ENCODE measurements at regions not wholly inside any gene's neighbourhood (a gene's known extent, or its start where the extent isn't known, plus 50 kb on each side); places are given as distances from the start of the nearest gene placed in this dataset.
"Not testable (repeated sequence)": the region's sequence is repeated elsewhere in the genome, so short reads cannot be mapped to it uniquely, and the experiment has no call there.

- DNase-seq: no peak
Observed at GRCh38 chr2:193894081-193894480, 1699.3 kb upstream of the TMEFF2 start.

GRCh38 chr2:193891023-193891422, 1696.3 kb upstream of the TMEFF2 start:
- no peak for DNase-seq

- DNase-seq: no peak
Observed at GRCh38 chr2:193885419-193885818, 1690.7 kb upstream of the TMEFF2 start.

- no peak for DNase-seq
Observed at GRCh38 chr2:193883820-193884219, 1689.1 kb upstream of the TMEFF2 start.

- DNase-seq: no peak
Observed at GRCh38 chr2:193876980-193877379, 1682.2 kb upstream of the TMEFF2 start.

- DNase-seq: no peak
Observed at GRCh38 chr2:193869564-193869963, 1674.8 kb upstream of the TMEFF2 start.

GRCh38 chr2:193868833-193869232, 1674.1 kb upstream of the TMEFF2 start:
- DNase-seq: no peak

GRCh38 chr2:193868132-193868531, 1673.4 kb upstream of the TMEFF2 start:
- DNase-seq: no peak

GRCh38 chr2:193867454-193867853, 1672.7 kb upstream of the TMEFF2 start:
- no peak for DNase-seq

GRCh38 chr2:193861557-193861956, 1666.8 kb upstream of the TMEFF2 start:
- no peak for DNase-seq

- no peak for DNase-seq
Observed at GRCh38 chr2:193847991-193848390, 1653.3 kb upstream of the TMEFF2 start.

- no peak for DNase-seq
Observed at GRCh38 chr2:193847130-193847529, 1652.4 kb upstream of the TMEFF2 start.

- DNase-seq: no peak
Observed at GRCh38 chr2:193845604-193846003, 1650.9 kb upstream of the TMEFF2 start.

- no peak for DNase-seq
Observed at GRCh38 chr2:193843675-193844074, 1648.9 kb upstream of the TMEFF2 start.

- no peak for DNase-seq
Observed at GRCh38 chr2:193841384-193842150, 1646.8 kb upstream of the TMEFF2 start.

- no peak for DNase-seq
Observed at GRCh38 chr2:193837111-193837738, 1642.5 kb upstream of the TMEFF2 start.

- DNase-seq: not testable (repeated sequence)
Observed at GRCh38 chr2:193836424-193837006, 1641.8 kb upstream of the TMEFF2 start.

GRCh38 chr2:193833895-193834294, 1639.2 kb upstream of the TMEFF2 start:
- not testable (repeated sequence) for DNase-seq

GRCh38 chr2:193824474-193824873, 1629.7 kb upstream of the TMEFF2 start:
- no peak for DNase-seq

- DNase-seq: no peak
Observed at GRCh38 chr2:193818801-193819499, 1624.2 kb upstream of the TMEFF2 start.

GRCh38 chr2:193816008-193816407, 1621.3 kb upstream of the TMEFF2 start:
- no peak for DNase-seq

GRCh38 chr2:193810533-193810932, 1615.8 kb upstream of the TMEFF2 start:
- DNase-seq: no peak

GRCh38 chr2:193808877-193809276, 1614.1 kb upstream of the TMEFF2 start:
- no peak for DNase-seq
